ENCODE measurements at regions not wholly inside any gene's neighbourhood (a gene's known extent, or its start where the extent isn't known, plus 50 kb on each side); places are given as distances from the start of the nearest gene placed in this dataset.

DNA sequence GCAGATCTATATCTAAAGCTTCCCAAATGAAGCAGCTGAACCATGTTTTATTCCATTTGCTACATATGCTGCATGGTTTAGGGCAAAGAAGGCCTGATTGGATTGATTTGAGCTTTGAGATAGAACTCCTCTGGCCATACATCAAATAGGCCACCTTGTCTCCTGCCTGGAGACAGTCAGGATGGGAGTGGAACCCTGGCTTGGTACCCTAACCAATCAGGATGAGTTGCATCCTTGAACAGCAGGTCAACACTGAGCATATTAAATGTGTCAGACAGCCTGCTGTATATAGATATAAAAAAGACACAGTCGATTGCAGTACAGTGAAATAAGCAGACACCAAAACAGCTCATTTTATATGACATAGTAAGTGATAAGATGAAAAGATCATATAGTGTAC is 291.7 kb downstream of the NUAK1 start:
- no peak overlapping the region for H3K4me3 ChIP-seq
- ATAC-seq (ENCODE audit: low FRiP score in 2 of 2) = no peak
- H3K9me3 ChIP-seq = no peaks in the 10 kb centered on the region
- H3K36me3 ChIP-seq = no peaks in the 10 kb centered on the region
- H3K27ac ChIP-seq = no peak overlapping the region
- no peak for TF ChIP-seq POLR2AphosphoS5 (IDR thresholded peaks at IDR 0.05)
- TF ChIP-seq EP300 (IDR thresholded peaks at IDR 0.05) = no peak
- TF ChIP-seq POLR2A (IDR thresholded peaks at IDR 0.05) = no peak
- no peak for TF ChIP-seq CTCF (IDR thresholded peaks at IDR 0.05)
- H3K27me3 ChIP-seq = no peaks in the 10 kb centered on the region
- no peaks in the 10 kb centered on the region for H3K4me1 ChIP-seq
- DNase-seq = no peak
- 88 to 95% methylated on average over 1 of the region's 1 CpG for WGBS, 2 donors

DNA sequence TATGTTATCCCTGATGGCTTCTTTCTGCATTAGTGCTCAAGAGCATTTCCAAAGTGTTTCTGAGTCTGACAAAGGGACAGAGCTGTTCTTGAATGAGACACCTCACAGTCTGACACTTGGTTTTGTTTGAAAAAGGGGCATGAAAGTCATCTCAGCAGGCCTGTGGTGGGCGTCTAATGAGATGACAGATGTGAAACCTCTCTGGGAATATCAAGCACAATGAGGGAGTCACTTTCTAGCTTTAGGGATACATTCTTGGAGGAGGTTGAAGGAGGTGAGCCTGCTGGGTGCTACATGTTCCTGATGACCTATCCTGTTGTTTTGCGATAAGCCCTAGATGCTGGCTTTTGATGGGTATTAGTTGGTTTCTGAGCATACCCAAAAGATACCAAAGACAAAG is 290.5 kb downstream of the NUAK1 start:
- Histone ChIP-seq H3K4me1 (no peaks in the 10 kb centered on the region), H3K4me3 (no peak overlapping the region), H3K27me3 (no peaks in the 10 kb centered on the region), H3K27ac (no peak overlapping the region), H3K9me3 (no peaks in the 10 kb centered on the region), H3K36me3 (no peaks in the 10 kb centered on the region)
- DNase-seq = no peak
- ATAC-seq (ENCODE audit: low FRiP score in 2 of 2) = no peak
- no peak for TF ChIP-seq POLR2AphosphoS5 (IDR thresholded peaks at IDR 0.05)
- TF ChIP-seq CTCF (IDR thresholded peaks at IDR 0.05) = no peak
- TF ChIP-seq EP300 (IDR thresholded peaks at IDR 0.05) = no peak
- TF ChIP-seq POLR2A (IDR thresholded peaks at IDR 0.05) = no peak
- 95 to 97% methylated on average over 2 of the region's 2 CpGs for WGBS, 2 donors

DNA sequence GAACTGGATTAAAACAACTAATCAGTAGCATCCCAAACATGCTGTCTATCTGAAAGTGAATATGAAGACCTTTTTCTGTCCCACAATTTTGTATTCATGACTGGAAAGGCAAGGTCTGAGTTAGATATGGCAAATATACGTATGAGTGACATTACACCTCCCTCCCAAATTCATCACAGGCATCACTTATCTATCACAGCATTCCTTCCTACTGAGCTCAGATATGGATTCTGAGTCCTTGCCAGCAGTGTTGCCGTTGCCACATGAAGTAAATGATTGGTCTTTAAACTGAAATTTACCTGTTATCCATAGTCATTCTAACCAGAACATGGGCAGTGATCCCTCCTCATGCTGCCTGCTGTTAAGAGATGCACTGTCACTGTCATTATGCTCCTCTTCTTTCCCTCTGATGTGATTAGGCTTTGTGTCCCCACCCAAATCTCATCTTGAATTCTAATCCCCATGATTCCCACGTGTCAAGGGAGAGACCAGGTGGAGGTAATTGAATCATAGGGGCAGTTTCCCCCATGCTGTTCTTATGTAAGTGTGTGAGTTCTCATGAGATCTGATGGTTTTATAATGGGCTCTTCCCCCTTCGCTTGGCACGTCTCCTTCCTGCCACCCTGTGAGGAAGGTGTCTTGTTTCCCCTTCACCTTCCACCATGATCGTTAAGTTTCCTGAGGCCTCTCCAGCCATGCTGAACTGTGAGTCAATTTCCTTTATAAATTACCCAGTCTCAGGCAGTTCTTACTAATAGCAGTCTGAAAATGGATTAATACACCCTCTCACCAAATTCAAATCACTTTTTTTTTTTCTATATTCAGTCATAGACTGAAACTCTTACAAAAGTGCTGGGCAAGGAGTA is 288.4 kb downstream of the NUAK1 start:
- 70 to 82% methylated on average over 6 of the region's 6 CpGs for WGBS, 2 donors
- Histone ChIP-seq H3K27ac (no peak overlapping the region), H3K9me3 (no peaks in the 10 kb centered on the region), H3K4me3 (no peak overlapping the region), H3K27me3 (no peaks in the 10 kb centered on the region), H3K36me3 (no peaks in the 10 kb centered on the region), H3K4me1 (no peaks in the 10 kb centered on the region)
- ATAC-seq (ENCODE audit: low FRiP score in 2 of 2) (no peak), DNase-seq (no peak)
- TF ChIP-seq POLR2A (IDR thresholded peaks at IDR 0.05) = no peak
- no peak for TF ChIP-seq EP300 (IDR thresholded peaks at IDR 0.05)
- no peak for TF ChIP-seq POLR2AphosphoS5 (IDR thresholded peaks at IDR 0.05)
- TF ChIP-seq CTCF (IDR thresholded peaks at IDR 0.05) = no peak

DNA sequence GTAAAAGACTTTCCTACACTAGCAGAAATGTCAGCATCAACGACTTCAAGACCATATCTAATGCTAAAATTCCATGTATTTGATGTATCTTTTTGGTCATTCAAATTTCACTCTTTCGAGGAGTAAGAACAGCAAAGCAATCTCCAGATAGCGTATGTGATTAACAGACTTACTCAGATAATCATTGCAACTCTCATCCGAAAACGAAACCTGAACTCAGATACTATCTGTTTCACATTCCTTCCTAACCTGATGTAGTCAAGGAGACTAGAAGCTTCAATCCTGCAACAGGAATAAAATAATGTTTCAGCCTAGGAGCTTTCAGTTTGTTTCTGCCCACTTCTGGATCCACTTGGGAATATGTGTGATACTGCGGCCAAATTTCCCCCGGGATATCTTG is 286.3 kb downstream of the NUAK1 start:
- H3K4me1 ChIP-seq = no peaks in the 10 kb centered on the region
- peak in 1 of 2 donors; percentile 23 for ATAC-seq (ENCODE audit: low FRiP score in 2 of 2)
- no peak for DNase-seq
- no peak overlapping the region for H3K4me3 ChIP-seq
- no peaks in the 10 kb centered on the region for H3K27me3 ChIP-seq
- H3K9me3 ChIP-seq = no peaks in the 10 kb centered on the region
- peak overlapping the region in 1 of 4 donors; percentile 48 for H3K27ac ChIP-seq
- TF ChIP-seq CTCF (IDR thresholded peaks at IDR 0.05) = no peak
- no peak for TF ChIP-seq EP300 (IDR thresholded peaks at IDR 0.05)
- 72 to 74% methylated on average over 7 of the region's 7 CpGs for WGBS, 2 donors
- no peaks in the 10 kb centered on the region for H3K36me3 ChIP-seq

GRCh38 chr12:105852951-105853350 is 285.8 kb downstream of the NUAK1 start:
- DNase-seq = no peak
- H3K36me3 ChIP-seq = no peaks in the 10 kb centered on the region
- no peaks in the 10 kb centered on the region for H3K4me1 ChIP-seq
- WGBS, 2 donors = 50 to 51% methylated on average over 2 of the region's 2 CpGs
- peak in 1 of 2 donors; percentile 78 for ATAC-seq (ENCODE audit: low FRiP score in 2 of 2)
- TF ChIP-seq POLR2A (IDR thresholded peaks at IDR 0.05) (no peak), POLR2AphosphoS5 (IDR thresholded peaks at IDR 0.05) (no peak), EP300 (IDR thresholded peaks at IDR 0.05) (no peak), CTCF (IDR thresholded peaks at IDR 0.05) (no peak)
- H3K9me3 ChIP-seq = no peaks in the 10 kb centered on the region
- no peaks in the 10 kb centered on the region for H3K27me3 ChIP-seq
- H3K4me3 ChIP-seq = no peak overlapping the region
- H3K27ac ChIP-seq = peak overlapping the region in 1 of 4 donors; percentile 48

All from upper lobe of left lung (tissue), 6 donors.